NCI-H2107 treated with DMSO at 0.1 percent for 48 hours (cell line): ENCODE measurements at regions not wholly inside any gene's neighbourhood (a gene's known extent, or its start where the extent isn't known, plus 50 kb on each side); places are given as distances from the start of the nearest gene placed in this dataset.
"Not testable (repeated sequence)": the region's sequence is repeated elsewhere in the genome, so short reads cannot be mapped to it uniquely, and the experiment has no call there.

ENCODE experiments used
- DNase-seq: peaks from one replicate; lab custom pipeline; 2025; ENCODE audit not compliant: unreplicated experiment; lab: John Stamatoyannopoulos, UW

DNA sequence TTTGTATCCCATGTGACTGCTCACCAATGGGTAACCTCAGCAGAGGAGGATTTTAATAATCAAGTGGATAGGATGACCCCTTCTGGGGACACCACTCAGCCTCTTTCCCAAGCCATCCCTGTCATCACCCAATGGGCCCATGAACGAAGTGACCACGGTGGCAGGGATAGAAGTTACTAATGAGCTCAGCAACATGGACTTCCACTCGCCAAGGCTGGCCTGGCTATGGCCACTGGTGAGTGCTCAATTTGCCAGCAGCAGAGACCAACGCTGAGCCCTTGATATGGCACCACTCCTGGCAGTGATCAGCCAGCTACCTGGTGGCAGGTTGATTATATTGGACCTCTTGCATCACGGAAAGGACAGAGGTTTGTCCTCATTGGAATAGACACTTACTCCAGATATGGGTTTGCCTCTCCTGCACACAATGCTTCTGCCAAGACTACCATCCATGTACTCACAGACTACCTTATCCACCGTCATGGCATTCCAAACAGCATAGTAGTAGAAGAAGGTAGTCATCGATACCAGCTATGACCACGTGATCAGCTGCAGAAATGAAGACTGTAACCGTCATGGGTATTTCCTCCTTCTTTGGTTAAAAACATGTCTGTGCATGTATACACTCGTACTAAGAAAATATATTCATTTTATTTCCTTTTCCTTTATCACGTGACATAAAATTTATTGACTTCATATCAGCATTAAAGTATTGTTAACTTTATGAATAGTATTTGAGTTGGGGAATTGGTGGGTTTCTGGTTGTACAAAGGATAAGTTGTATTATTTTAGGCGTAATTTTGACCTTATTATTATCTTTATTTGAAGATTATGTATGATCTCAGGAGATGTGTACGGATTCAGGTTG, 562.6 kb downstream of the PTPRU start:
- no peak for DNase-seq

DNA sequence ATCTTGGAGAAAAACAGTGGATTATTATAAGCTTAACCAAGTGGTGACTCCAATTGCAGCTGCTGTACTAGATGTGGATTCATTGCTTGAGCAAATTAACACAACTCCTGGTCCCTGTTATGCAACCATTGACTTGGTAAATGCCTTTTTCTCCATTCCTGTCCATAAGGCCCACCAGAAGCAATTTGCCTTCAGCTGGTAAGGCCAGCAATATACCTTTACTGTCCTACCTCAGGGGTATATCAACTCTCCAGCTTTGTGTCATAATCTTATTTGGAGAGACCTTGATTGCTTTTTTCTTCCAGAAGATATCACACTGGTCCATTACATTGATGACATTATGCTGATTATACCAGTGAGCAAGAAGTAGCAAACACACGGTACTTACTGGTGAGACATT, 560.8 kb downstream of the PTPRU start:
- DNase-seq = not testable (repeated sequence)

GRCh38 chr1:29795965-29796364, 559.6 kb downstream of the PTPRU start:
- DNase-seq = not testable (repeated sequence)

DNA sequence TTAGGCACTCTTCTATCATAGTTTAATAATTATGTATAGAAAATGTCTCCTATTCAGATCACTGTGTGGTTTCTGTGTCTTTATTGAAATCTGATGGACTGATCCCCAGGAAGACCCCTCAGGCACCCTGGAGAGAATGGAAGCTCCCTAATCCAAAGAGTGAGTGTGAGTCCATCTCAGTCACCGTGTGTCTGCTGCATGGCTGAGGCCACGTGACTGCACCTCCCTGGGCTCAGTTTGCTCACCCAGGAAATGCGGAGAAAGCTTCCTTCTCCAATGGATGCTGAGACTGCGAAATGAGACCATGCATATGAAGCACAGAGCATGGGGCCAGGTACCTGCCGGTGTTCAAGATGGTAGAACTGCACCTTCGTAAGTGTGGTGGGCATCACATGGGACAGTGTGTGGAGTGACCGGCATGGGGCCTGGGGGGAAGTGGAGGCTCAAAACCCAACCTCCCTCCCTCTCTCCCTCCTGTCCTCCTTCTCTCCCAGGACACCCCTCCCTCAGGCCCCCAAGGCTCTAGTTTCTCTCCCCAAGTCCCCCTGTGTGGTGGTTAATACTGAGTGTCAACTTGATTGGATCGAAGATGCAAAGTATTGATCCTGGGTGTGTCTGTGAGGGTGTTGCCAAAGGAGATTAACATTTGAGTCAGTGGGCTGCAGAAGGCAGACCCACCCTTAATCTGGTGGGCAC, 557.5 kb downstream of the PTPRU start:
- no peak for DNase-seq

GRCh38 chr1:29793101-29793546, 556.8 kb downstream of the PTPRU start:
- peak; percentile 77 for DNase-seq

- no peak for DNase-seq
Observed at GRCh38 chr1:29789910-29790247, 553.6 kb downstream of the PTPRU start.

GRCh38 chr1:29789221-29789909, 553.0 kb downstream of the PTPRU start:
- DNase-seq = no peak

DNA sequence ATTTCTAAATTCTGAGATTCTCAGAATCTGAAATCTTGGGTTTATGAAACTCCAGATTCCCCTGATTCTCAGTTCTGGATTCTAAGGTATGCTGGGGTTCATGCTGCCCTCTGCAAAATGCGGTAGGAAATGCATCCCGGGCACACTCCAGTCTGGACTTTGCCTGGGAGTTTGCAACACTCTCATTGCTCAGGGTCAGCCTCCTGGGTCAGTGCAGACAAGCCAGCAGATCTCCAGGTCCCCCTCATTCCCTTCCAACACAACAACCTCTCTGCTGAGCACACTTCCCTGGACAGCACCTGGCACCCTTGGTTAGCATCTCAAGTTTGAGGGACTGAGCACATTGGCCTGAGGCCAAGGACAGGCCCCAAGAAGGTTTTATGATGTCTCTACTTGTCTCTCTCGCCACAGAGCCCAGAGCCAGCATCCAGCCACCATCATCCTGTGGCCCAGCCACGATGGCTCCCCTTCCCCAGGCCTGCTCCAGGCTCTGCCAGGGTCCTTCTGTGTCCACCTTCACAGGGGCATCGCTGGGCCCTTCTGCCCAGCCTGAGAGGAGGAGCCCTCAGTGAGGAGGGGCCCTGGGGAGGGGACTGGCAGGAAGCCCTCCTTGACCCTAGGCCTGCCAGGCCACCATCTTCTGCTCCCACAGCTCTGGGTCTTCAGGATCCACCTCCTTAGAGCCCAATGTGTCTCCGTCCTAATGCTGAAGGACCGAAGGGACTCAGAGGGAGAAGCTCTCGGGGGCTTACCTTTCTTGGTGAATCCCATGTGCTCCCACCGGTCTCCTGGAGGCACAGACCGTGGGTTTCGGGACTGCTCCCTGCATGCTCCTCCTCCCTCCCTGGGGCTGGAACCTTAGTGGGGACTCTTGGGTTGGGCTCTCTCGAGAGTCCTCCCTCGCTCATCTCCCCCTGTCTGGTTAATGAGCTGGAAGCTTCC, 550.7 kb downstream of the PTPRU start:
- DNase-seq = no peak

DNA sequence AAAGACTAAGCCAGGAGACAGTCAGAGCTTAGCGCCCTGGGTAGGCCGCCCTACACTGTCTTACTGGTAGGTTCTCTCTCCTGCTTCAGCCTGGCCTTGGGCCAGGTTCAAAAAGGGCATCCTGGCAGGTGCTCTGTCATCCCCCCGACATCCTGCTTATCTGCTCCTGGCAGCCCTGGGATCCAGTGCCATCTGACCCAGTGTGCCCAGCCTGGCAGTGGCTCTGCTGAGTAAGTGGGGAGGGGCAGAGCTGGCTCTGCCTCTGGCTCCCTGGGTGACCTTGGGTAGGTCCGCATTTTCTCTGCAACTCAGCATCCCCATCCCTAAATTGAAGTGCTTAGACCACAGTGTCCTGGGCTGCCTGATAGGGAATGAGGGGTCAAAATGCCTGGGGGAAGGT, 549.9 kb downstream of the PTPRU start:
- no peak for DNase-seq

GRCh38 chr1:29785554-29785953, 549.2 kb downstream of the PTPRU start:
- DNase-seq = no peak

GRCh38 chr1:29785137-29785527, 548.8 kb downstream of the PTPRU start:
- no peak for DNase-seq

GRCh38 chr1:29784276-29785136, 548.2 kb downstream of the PTPRU start:
- DNase-seq = no peak

GRCh38 chr1:29783508-29784275, 547.4 kb downstream of the PTPRU start:
- no peak for DNase-seq

- DNase-seq = no peak
Observed at GRCh38 chr1:29782846-29783507, 546.7 kb downstream of the PTPRU start.

DNA sequence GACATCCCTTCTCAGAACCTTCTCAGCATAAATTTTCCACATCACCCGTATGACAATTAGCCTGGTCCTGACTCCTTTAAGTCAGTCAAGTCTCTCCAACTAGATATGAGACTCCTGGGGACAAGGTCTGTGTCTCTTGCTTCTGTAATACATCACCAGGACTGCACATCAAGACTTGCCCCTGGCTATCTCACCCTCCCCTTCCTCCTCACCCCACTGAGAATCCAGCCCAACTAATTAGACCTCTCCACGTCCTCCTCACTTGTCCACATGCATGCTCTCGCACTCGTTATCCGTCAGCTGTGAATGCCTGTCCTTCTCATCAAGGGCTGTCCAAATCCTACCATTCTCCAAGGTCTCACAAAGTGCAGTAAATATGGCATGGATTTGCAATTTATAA, 542.8 kb downstream of the PTPRU start:
- no peak for DNase-seq

DNA sequence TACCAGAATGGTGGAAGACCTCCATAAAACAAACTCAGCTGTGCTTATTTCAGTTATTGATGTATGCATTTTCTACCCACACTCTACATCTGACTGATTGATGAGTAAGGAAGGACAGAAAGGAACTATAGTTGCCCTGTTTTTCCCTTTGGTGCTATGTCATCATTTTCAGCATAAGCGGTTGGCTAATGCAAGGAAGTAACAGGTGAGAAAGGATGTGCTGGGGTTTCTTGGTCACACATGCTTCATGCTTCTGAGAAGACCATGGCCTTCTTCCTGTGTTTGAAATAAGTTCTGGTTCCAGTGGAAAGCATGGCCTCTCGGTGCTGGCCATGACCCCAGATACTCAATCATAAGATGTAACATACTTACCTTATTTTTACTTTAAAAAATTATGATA, 541.2 kb downstream of the PTPRU start:
- DNase-seq = no peak

GRCh38 chr1:29774355-29774754, 538.0 kb downstream of the PTPRU start:
- DNase-seq = no peak

GRCh38 chr1:29772584-29773100, 536.3 kb downstream of the PTPRU start:
- DNase-seq = no peak
